Gastrocnemius medialis (tissue), 4 donors: ENCODE measurements at regions not wholly inside any gene's neighbourhood (a gene's known extent, or its start where the extent isn't known, plus 50 kb on each side); places are given as distances from the start of the nearest gene placed in this dataset.

Source experiments
- POLR2A ChIP-seq, 2 donors: fragments of 450-650 bp; IDR thresholded peaks; one replicate each; pipeline ENCODE4 v1.6.1; 2017; ENCODE audit warnings: antibody characterized with exemption in 2 of 2, mild to moderate bottlenecking in 2 of 2, moderate library complexity in 2 of 2
- TF ChIP-seq, protein P1 (sequence below), 5 experiments: fragments of 450-650 bp in 3 of 5; fragments of 200-600 bp in 2 of 5; sonication (generic) in 2 of 5; IDR thresholded peaks in 4 of 5; conservative IDR thresholded peaks in 1 of 5; 1 replicate in 4 of 5; 2 replicates in 1 of 5; pipeline ENCODE4 v1.5.1; 2016 to 2019; ENCODE audit warnings: antibody characterized with exemption in 5 of 5, mild to moderate bottlenecking in 3 of 5, moderate library complexity in 3 of 5

DNA sequence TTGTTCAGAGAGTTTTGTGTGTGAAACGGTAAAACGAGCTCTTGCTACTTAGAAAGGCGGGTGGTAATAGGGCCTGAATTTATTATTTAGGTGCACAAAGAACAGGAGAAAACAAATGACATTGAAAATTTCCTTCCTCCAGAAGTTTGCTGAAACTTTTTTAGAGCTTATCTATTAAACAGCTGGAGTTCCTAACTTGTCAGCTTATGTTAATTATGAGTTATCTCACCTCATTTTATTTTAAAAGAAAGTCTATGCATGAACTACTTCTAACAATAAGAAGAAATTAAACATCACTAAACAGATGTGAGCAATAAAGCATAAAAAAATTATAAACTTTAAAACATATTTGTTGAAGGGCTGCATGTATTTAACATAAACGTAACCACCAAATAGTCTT, 373.9 kb upstream of the ANO3 start:
- TF ChIP-seq, protein P1, sequence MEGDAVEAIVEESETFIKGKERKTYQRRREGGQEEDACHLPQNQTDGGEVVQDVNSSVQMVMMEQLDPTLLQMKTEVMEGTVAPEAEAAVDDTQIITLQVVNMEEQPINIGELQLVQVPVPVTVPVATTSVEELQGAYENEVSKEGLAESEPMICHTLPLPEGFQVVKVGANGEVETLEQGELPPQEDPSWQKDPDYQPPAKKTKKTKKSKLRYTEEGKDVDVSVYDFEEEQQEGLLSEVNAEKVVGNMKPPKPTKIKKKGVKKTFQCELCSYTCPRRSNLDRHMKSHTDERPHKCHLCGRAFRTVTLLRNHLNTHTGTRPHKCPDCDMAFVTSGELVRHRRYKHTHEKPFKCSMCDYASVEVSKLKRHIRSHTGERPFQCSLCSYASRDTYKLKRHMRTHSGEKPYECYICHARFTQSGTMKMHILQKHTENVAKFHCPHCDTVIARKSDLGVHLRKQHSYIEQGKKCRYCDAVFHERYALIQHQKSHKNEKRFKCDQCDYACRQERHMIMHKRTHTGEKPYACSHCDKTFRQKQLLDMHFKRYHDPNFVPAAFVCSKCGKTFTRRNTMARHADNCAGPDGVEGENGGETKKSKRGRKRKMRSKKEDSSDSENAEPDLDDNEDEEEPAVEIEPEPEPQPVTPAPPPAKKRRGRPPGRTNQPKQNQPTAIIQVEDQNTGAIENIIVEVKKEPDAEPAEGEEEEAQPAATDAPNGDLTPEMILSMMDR (IDR thresholded peaks at IDR 0.05 in 4 of 5, conservative IDR thresholded peaks at IDR 0.05 in 1 of 5) = no peak
- no peak for TF ChIP-seq POLR2A (IDR thresholded peaks at IDR 0.05)
